IMR-90 (cell line): ENCODE measurements at regions not wholly inside any gene's neighbourhood (a gene's known extent, or its start where the extent isn't known, plus 50 kb on each side); places are given as distances from the start of the nearest gene placed in this dataset.

Experiments used
- ATAC-seq: fragments of 200-7000 bp; cut with Tn5 transposase; 2 replicates; pipeline ENCODE4 v1.9.1; 2020; ENCODE audit warnings: low read depth, mild to moderate bottlenecking, moderate library complexity
- BruUV-seq: library from RNA; stranded (reverse); fragments of 400-500 nt; replicated peaks from 2 replicates; lab custom pipeline; 2021; lab: Mats Ljungman, UMichigan
- CTCF ChIA-PET: fragments of 300-600 bp; formaldehyde crosslinking; extraction: SDS; loops from one replicate; lab custom pipeline; 2021; ENCODE audit warnings: antibody characterized with exemption; lab: Yijun Ruan, JAX
- POLR2A ChIA-PET: fragments of 300-600 bp; sonication (Branson Sonifier 250); formaldehyde crosslinking; loops from one replicate; lab custom pipeline; 2022; ENCODE audit warnings: antibody characterized with exemption; ENCODE audit not compliant: unreplicated experiment; lab: Charles Lee
- DNase-seq: peaks from one replicate; pipeline ENCODE4 v3.0.0; 2013
- H2AFZ ChIP-seq: replicated peaks from 2 replicates; pipeline ENCODE3; 2013; ENCODE audit warnings: low read length, mild to moderate bottlenecking; ENCODE audit not compliant: poor library complexity
- H2AK5ac ChIP-seq: 2 replicates; pipeline ENCODE4 v1.6.1; 2013; ENCODE audit warnings: low read depth, low read length, inconsistent platforms
- H2AK9ac ChIP-seq: replicated peaks from 2 replicates; pipeline ENCODE3; 2013; ENCODE audit warnings: mild to moderate bottlenecking, low read depth, low read length, moderate library complexity; ENCODE audit not compliant: poor library complexity
- H2BK120ac ChIP-seq: 2 replicates; pipeline ENCODE4 v1.6.1; 2013; ENCODE audit warnings: low read depth, low read length, inconsistent platforms
- H2BK15ac ChIP-seq: 3 replicates; pipeline ENCODE4 v1.6.1; 2013; ENCODE audit warnings: low read depth, low read length, inconsistent platforms
- H2BK20ac ChIP-seq: 2 replicates; pipeline ENCODE4 v1.6.1; 2013; ENCODE audit warnings: low read depth, mild to moderate bottlenecking, inconsistent platforms, low read length, moderate library complexity
- H2BK5ac ChIP-seq: 2 replicates; pipeline ENCODE4 v1.6.1; 2013; ENCODE audit warnings: mild to moderate bottlenecking, low read depth, low read length, inconsistent platforms; ENCODE audit not compliant: poor library complexity, severe bottlenecking
- H3K14ac ChIP-seq: replicated peaks from 2 replicates; pipeline ENCODE4 v1.6.1; 2013; ENCODE audit warnings: low read depth, low read length, inconsistent platforms
- H3K18ac ChIP-seq: 2 replicates; pipeline ENCODE4 v1.6.1; 2013; ENCODE audit warnings: low read depth, low read length, control low read depth
- H3K23ac ChIP-seq: 2 replicates; pipeline ENCODE4 v1.6.1; 2013; ENCODE audit warnings: low read depth, low read length, inconsistent platforms
- H3K27ac ChIP-seq: 2 replicates; pipeline ENCODE4 v1.5.1; 2013; ENCODE audit warnings: mild to moderate bottlenecking, control low read depth, low read length; ENCODE audit not compliant: insufficient read depth
- H3K27me3 ChIP-seq: 2 replicates; pipeline ENCODE4 v1.6.1; 2013; ENCODE audit warnings: low read length; ENCODE audit not compliant: control insufficient read depth, insufficient read depth
- H3K36me3 ChIP-seq: 2 replicates; pipeline ENCODE4 v1.6.1; 2013; ENCODE audit warnings: low read length, mixed read lengths; ENCODE audit not compliant: control insufficient read depth, insufficient read depth
- H3K4ac ChIP-seq: 2 replicates; pipeline ENCODE4 v1.6.1; 2013; ENCODE audit warnings: low read depth, low read length, inconsistent platforms
- H3K4me1 ChIP-seq: 2 replicates; pipeline ENCODE4 v1.6.1; 2013; ENCODE audit warnings: low read length, mixed read lengths; ENCODE audit not compliant: control insufficient read depth, insufficient read depth
- H3K4me2 ChIP-seq: 2 replicates; pipeline ENCODE4 v1.6.1; 2013; ENCODE audit warnings: low read depth, mild to moderate bottlenecking, control low read depth, low read length, moderate library complexity
- H3K4me3 ChIP-seq: 2 replicates; pipeline ENCODE4 v1.5.1; 2013; ENCODE audit warnings: low read depth, mild to moderate bottlenecking, control low read depth, low read length, moderate library complexity; ENCODE audit not compliant: insufficient read depth
- H3K56ac ChIP-seq: 2 replicates; pipeline ENCODE4 v1.6.1; 2013; ENCODE audit warnings: low read length, inconsistent platforms; ENCODE audit not compliant: insufficient read depth; ENCODE audit errors: extremely low read depth
- H3K79me1 ChIP-seq, 2 experiments: 2 replicates each; pipeline ENCODE4 v1.6.1; 2013; ENCODE audit warnings: low read length in 2 of 2, inconsistent platforms in 1 of 2, low read depth in 1 of 2
- H3K9ac ChIP-seq: 2 replicates; pipeline ENCODE4 v1.6.1; 2013; ENCODE audit warnings: low read depth, low read length, control low read depth
- H3K9me1 ChIP-seq: 2 replicates; pipeline ENCODE4 v1.6.1; 2013; ENCODE audit warnings: low read length, inconsistent platforms; ENCODE audit not compliant: insufficient read depth
- H3K9me3 ChIP-seq: 2 replicates; pipeline ENCODE4 v1.6.1; 2013; ENCODE audit warnings: low read length; ENCODE audit not compliant: control insufficient read depth, insufficient read depth
- H4K20me1 ChIP-seq: 2 replicates; pipeline ENCODE4 v1.6.1; 2013; ENCODE audit warnings: low read length, inconsistent platforms; ENCODE audit not compliant: insufficient read depth
- H4K5ac ChIP-seq: 2 replicates; pipeline ENCODE4 v1.6.1; 2013; ENCODE audit warnings: mild to moderate bottlenecking, low read depth, low read length, control low read depth
- H4K8ac ChIP-seq, 2 experiments: 2 replicates each; pipeline ENCODE4 v1.6.1; 2013; ENCODE audit warnings: low read depth in 2 of 2, low read length in 2 of 2, control low read depth in 1 of 2, inconsistent platforms in 1 of 2
- H4K91ac ChIP-seq: 2 replicates; pipeline ENCODE4 v1.6.1; 2013; ENCODE audit warnings: low read depth, low read length, inconsistent platforms; ENCODE audit not compliant: insufficient read depth
- BHLHE40 ChIP-seq: fragments of 150-350 bp; IDR thresholded peaks from 2 replicates; pipeline ENCODE4 v1.6.1; 2016; ENCODE audit warnings: mild to moderate bottlenecking, low read depth, low read length
- CEBPB ChIP-seq: IDR thresholded peaks from 2 replicates; pipeline ENCODE4 v1.6.1; 2012; ENCODE audit warnings: low read depth, low read length, improper control_type of control experiment
- FOS ChIP-seq: fragments of 150-350 bp; IDR thresholded peaks from 2 replicates; pipeline ENCODE4 v1.6.1; 2016; ENCODE audit warnings: low read depth, low read length
- MAFK ChIP-seq: IDR thresholded peaks from 2 replicates; pipeline ENCODE4 v1.6.1; 2012; ENCODE audit warnings: low read depth, low read length, improper control_type of control experiment
- MXI1 ChIP-seq: IDR thresholded peaks from 2 replicates; pipeline ENCODE4 v1.6.1; 2012; ENCODE audit warnings: low read depth, mild to moderate bottlenecking, low read length, moderate library complexity, borderline replicate concordance
- NFE2L2 ChIP-seq: fragments of 150-350 bp; IDR thresholded peaks from 2 replicates; pipeline ENCODE4 v1.6.1; 2016; ENCODE audit warnings: low read depth, mild to moderate bottlenecking, low read length
- POLR2A ChIP-seq: IDR thresholded peaks from 2 replicates; pipeline ENCODE4 v1.6.1; 2012; ENCODE audit warnings: mild to moderate bottlenecking, low read depth, low read length
- SMC3 ChIP-seq: fragments of 150-350 bp; IDR thresholded peaks from 2 replicates; pipeline ENCODE4 v1.6.1; 2016; ENCODE audit warnings: low read depth, mild to moderate bottlenecking, antibody characterized with exemption, low read length, moderate library complexity
- dilution Hi-C: fragments of 300-500 bp; cut with HindIII; formaldehyde crosslinking; loops from one replicate; pipeline ENCODE4 v1.14.3; 2018; ENCODE audit warnings: low sequenced_read_pairs; ENCODE audit not compliant: unreplicated experiment
- in situ Hi-C: fragments of 300-500 bp; cut with MboI; formaldehyde crosslinking; loops from 3 replicates; pipeline ENCODE4 v1.14.3; 2019; ENCODE audit warnings: low sequenced_read_pairs, inconsistent platforms, mixed read lengths
- intact Hi-C: fragments of 100-400 bp; cut with micrococcal nuclease; formaldehyde crosslinking; loops from 2 replicates; pipeline ENCODE4 v1.10.0; 2022
- TF ChIP-seq, protein P1 (sequence below): conservative IDR thresholded peaks from 2 replicates; pipeline ENCODE4 v1.5.1; 2012; ENCODE audit warnings: mild to moderate bottlenecking, low read depth, low read length, improper control_type of control experiment

DNA sequence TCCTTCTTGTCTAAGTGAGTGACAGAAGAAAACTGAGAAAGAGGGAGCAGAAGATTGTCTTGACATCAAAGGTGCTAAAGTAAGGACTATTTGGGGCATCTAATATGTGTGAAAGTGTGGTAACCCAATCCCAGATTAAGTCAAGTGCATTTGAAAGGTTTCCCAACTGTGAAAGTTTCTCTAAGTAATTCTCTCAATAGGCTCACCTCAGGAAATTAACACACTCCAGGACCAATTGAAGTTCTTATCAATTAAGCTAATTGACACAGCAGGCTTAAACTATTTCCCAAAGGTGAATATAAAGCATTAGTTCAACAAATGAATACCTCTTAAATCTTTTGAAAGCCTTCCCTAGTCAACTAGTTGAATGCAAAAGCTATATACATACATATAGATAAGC is 212.8 kb upstream of the FUT9 start:
- Histone ChIP-seq H3K36me3 (no peaks in the 10 kb centered on the region), H3K9ac (no peak overlapping the region), H2BK120ac (no peak overlapping the region), H3K14ac (no peak overlapping the region), H4K20me1 (no peaks in the 10 kb centered on the region), H4K5ac (no peak overlapping the region), H3K27me3 (no peaks in the 10 kb centered on the region), H2AK9ac (no peak overlapping the region), H3K56ac (no peak overlapping the region), H3K23ac (no peak overlapping the region), H3K18ac (no peak overlapping the region), H3K79me1 (no peaks in the 10 kb centered on the region), H3K4me1 (no peaks in the 10 kb centered on the region), H2AK5ac (no peak overlapping the region), H3K4me2 (no peak overlapping the region), H2BK5ac (no peak overlapping the region), H3K9me1 (no peaks in the 10 kb centered on the region), H4K8ac (no peak overlapping the region), H4K91ac (no peak overlapping the region), H3K9me3 (no peaks in the 10 kb centered on the region), H2AFZ (no peak overlapping the region), H2BK15ac (no peak overlapping the region), H2BK20ac (no peak overlapping the region), H3K4ac (no peak overlapping the region), H3K27ac (no peak overlapping the region), H3K4me3 (no peak overlapping the region)
- no peak for ATAC-seq
- intact Hi-C loops (no loop called here), dilution Hi-C loops (no loop called here), in situ Hi-C loops (no loop called here)
- BruUV-seq = no TSS peak
- ChIA-PET CTCF (no interaction called here), POLR2A (no interaction called here)
- no peak for DNase-seq
- TF ChIP-seq BHLHE40 (no peak), POLR2A (no peak), SMC3 (no peak), NFE2L2 (no peak), FOS (no peak), CEBPB (no peak), MAFK (no peak), MXI1 (no peak)
- TF ChIP-seq, protein P1, sequence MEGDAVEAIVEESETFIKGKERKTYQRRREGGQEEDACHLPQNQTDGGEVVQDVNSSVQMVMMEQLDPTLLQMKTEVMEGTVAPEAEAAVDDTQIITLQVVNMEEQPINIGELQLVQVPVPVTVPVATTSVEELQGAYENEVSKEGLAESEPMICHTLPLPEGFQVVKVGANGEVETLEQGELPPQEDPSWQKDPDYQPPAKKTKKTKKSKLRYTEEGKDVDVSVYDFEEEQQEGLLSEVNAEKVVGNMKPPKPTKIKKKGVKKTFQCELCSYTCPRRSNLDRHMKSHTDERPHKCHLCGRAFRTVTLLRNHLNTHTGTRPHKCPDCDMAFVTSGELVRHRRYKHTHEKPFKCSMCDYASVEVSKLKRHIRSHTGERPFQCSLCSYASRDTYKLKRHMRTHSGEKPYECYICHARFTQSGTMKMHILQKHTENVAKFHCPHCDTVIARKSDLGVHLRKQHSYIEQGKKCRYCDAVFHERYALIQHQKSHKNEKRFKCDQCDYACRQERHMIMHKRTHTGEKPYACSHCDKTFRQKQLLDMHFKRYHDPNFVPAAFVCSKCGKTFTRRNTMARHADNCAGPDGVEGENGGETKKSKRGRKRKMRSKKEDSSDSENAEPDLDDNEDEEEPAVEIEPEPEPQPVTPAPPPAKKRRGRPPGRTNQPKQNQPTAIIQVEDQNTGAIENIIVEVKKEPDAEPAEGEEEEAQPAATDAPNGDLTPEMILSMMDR = no peak
